Uterus (tissue), 2 donors: ENCODE measurements at regions not wholly inside any gene's neighbourhood (a gene's known extent, or its start where the extent isn't known, plus 50 kb on each side); places are given as distances from the start of the nearest gene placed in this dataset.

Source experiments
- CTCF ChIP-seq, 4 experiments: fragments of 200-600 bp in 2 of 4; fragments of 450-650 bp in 2 of 4; sonication (generic) in 2 of 4; IDR thresholded peaks; one replicate each; pipeline ENCODE4 v1.5.1; 2016 to 2019; ENCODE audit warnings: antibody characterized with exemption in 4 of 4, mild to moderate bottlenecking in 2 of 4, moderate library complexity in 1 of 4
- POLR2A ChIP-seq, 2 donors: fragments of 450-650 bp; IDR thresholded peaks; one replicate each; pipeline ENCODE4 v1.6.1; 2016; ENCODE audit warnings: antibody characterized with exemption in 2 of 2, mild to moderate bottlenecking in 1 of 2, moderate library complexity in 1 of 2

GRCh38 chr6:102623201-102623600 is 1229.7 kb downstream of the GRIK2 start:
- TF ChIP-seq CTCF (IDR thresholded peaks at IDR 0.05) (no peak), POLR2A (IDR thresholded peaks at IDR 0.05) (no peak)
